GM19324 (cell line): ENCODE measurements at regions not wholly inside any gene's neighbourhood (a gene's known extent, or its start where the extent isn't known, plus 50 kb on each side); places are given as distances from the start of the nearest gene placed in this dataset.

ENCODE experiments used
- ATAC-seq: cut with Tn5 transposase; IDR thresholded peaks from one replicate; pipeline ENCODE4 v1.9.1; 2021; ENCODE audit warnings: mild to moderate bottlenecking, moderate library complexity; ENCODE audit not compliant: unreplicated experiment, low FRiP score

GRCh38 chr16:22754577-22754976 is 59.4 kb upstream of the HS3ST2 start:
- no peak for ATAC-seq

GRCh38 chr16:22757202-22757601 is 56.8 kb upstream of the HS3ST2 start:
- no peak for ATAC-seq

- ATAC-seq, result no peak
Observed at GRCh38 chr16:22762486-22762885, 51.5 kb upstream of the HS3ST2 start.

GRCh38 chr16:22763437-22764080 is 50.4 kb upstream of the HS3ST2 start:
- ATAC-seq, result no peak
